CD4-positive, alpha-beta T cell treated with Interleukin-15 for 1 hour (primary cell): ENCODE measurements at regions not wholly inside any gene's neighbourhood (a gene's known extent, or its start where the extent isn't known, plus 50 kb on each side); places are given as distances from the start of the nearest gene placed in this dataset.
"Not testable (repeated sequence)": the region's sequence is repeated elsewhere in the genome, so short reads cannot be mapped to it uniquely, and the experiment has no call there.

Source experiments
- DNase-seq: peaks from one replicate; pipeline ENCODE4 v3.0.0-alpha.2; 2020

DNA sequence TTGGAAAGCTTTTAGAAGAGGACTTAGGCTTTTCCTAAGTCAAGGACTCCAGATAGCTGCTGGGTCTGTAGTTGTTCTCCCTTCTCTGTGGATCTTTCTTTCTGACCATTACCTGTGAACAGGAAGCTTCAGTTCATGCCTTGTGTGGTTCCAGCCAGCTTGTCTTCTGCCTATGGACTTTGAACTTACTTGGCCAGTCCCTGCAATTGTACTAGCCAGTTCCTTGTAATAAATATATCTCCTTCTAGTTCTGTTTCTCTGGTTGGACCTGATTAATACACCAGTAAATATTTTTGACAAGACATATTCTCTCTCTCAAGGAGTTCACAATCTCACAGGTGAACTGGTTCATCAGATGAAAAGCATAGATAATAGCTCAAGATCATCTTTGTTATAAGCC lies 341.3 kb upstream of the DPPA4 start:
- DNase-seq, result no peak

GRCh38 chr3:109679664-109680063 lies 342.3 kb upstream of the DPPA4 start:
- DNase-seq, result no peak

GRCh38 chr3:109683746-109684145 lies 346.4 kb upstream of the DPPA4 start:
- DNase-seq, result no peak

DNA sequence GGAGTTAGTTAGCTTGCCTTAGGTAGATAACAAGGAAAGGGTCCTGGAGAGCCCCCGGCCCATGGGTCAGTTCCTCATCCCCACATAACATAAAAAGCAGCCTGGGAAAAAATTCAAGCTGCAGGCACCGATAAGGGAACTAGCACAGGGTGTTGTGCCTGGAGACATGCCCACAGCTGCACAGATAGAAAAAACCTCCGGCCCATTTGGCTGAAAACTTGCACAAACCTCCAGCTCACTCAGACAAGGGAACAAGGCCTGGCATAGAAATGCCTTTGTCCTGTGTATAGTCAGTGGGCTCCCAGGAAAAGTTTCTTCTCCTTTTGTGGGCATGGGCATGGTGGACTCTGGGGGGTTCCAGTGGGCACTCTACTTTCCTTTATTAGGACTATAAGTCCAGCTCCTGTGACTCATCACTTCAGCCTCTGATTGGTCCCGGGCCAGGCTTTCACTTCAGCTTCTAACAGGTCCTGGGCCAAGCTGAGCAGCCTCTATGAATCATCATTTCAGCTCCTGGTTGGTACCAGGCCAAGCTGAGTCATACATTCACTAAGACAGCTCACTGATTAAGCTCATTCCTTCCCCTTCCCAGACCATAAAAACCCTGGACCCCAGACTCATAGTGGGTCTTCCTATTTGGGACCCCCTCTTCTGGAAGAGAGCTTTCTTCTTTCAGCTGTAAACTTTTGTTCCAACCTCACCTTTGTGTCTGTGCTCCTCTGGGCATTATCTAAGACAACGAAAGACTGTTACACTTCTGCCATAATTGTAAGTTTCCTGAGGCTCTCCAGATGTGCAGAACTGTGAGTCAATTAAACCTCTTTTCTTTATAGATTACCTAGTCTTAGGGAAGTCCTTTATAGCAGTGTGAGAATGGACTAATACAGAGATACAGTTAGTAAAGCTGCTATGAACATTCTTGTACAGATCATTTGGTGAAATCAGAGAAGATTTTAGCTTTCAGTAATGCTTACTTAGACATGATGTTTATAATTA lies 348.0 kb upstream of the DPPA4 start:
- DNase-seq, result no peak

GRCh38 chr3:109687626-109688025 lies 350.3 kb upstream of the DPPA4 start:
- DNase-seq, result no peak

- DNase-seq, result no peak
Observed at GRCh38 chr3:109696932-109697331, 359.6 kb upstream of the DPPA4 start.

GRCh38 chr3:109702252-109702651 lies 364.9 kb upstream of the DPPA4 start:
- no peak for DNase-seq

DNA sequence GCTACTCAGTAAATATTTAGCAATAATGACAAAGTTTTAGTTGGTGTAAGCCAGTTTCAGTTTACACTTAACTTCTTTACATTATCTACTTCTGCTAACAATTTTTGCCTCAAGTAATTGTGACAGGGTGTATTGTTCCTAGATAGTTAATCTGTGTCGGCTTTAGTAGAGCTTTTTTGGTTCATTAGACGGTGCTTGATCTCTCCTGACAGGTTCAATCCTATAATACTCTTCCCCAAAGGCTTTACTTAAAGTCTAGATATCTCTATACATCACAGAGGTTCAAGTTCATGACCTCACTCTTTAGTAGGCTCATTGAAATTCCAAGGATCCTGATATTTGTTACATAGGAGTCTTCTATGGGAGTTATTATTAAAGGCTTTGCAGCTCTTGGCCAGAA lies 365.6 kb upstream of the DPPA4 start:
- DNase-seq, result no peak

- not testable (repeated sequence) for DNase-seq
Observed at GRCh38 chr3:109705133-109705532, 367.8 kb upstream of the DPPA4 start.

- DNase-seq, result no peak
Observed at GRCh38 chr3:109707617-109708016, 370.3 kb upstream of the DPPA4 start.

DNA sequence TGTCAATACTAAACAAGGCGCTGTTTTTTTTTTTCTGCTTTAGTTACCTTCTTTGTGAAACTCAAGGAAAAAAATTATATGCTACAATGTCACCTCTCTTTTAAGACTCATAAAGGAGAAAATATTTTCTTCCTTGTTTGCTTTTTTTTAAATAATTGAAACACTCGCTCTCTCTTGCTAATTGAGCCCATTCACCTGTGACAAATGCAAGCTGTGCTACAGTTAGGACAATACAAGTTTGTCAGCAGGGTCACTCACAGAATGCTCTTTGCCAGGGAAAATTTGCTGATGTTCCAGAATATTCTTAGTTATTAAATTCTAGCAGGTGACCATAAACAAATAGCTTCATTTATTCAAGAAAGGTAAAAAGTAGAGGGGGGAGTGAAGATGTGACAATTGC lies 375.9 kb upstream of the DPPA4 start:
- no peak for DNase-seq

DNA sequence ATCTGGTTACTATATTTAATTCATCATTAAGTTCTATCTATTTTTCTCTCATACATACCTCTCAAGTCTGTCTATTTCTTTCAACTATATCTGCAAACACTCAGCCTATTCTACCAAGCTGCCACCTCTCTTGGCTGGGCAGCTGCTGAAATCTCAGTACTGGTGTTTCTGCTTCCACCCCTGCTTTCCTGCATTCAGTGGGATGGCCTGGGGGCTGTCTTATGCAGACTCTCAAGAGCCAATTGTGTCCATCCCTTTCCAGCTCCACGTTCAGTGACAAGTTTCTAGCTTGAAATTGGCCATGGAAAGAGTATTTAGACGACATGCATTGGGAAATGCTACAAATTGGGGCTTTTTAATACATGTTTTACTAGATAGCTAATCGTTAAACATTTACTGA lies 378.4 kb upstream of the DPPA4 start:
- no peak for DNase-seq

DNA sequence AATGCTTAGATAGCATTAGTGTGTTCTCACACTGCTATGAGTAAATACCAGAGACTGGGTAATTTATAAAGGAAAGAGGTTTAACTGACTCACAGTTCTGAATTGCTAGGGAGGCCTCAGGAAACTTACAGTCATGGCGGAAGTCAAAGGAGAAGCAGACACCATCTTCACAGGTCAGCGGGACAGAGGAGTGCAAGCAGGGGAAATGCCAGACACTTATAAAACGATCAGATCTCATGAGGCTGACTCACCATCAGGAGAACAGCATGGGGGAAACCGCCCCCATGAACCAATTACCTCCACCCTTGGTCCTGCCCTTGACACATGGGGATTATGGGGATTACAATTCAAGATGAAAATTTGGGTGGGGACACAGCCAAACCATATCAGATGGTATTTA lies 381.5 kb upstream of the DPPA4 start:
- DNase-seq, result no peak

DNA sequence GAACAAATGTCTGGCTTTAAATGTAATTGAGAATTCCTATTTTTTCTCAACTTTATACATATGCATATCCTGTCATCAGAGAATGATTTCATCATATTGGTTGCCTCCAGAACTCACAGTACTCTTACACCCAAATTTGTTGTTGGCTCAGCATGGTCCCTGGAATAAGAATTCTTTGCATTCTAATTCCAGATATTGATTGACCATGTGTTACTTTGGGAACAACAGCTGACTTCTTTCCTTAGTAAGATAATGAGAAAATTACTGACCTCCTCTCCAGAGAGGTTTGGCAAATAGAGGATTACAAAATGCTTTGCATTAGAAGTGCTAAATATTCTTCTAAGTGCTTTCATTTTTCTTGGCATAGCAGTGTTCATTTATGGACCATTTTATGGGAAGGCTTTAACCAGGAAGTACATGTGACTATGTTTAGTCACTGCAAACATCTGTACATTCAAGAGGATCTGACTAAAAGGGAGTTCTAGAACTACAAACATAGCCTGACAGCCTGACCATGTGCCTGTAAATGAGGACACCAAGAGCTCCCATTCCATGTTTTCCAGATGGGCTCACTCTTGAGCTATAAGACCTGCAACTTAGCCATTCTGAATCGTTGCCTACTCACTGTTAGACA lies 391.6 kb upstream of the DPPA4 start:
- DNase-seq, result no peak

- peak; percentile 25 for DNase-seq
Observed at GRCh38 chr3:109731639-109732473, 394.5 kb upstream of the DPPA4 start.

DNA sequence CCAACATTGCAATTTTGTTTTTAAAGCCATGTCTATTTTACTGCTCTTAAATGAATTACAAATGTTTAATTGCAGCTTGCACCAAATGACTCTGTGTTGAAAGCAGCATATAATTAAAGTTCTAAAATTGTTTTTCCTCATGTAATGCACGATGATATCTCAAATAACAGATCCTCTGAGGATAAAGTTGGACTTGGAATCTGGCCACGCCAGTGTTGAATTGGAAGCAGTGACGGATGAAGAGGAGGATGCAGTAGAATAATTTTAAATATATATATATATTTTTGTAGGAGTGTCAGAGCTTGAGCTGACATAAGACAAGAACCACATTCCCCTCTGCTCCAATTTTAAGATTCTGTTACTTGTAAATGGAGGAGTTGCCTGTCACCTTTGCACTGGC lies 406.6 kb upstream of the DPPA4 start:
- no peak for DNase-seq

GRCh38 chr3:109772520-109772919 lies 435.2 kb upstream of the DPPA4 start:
- DNase-seq, result no peak

GRCh38 chr3:109774108-109774507 lies 436.8 kb upstream of the DPPA4 start:
- no peak for DNase-seq

DNA sequence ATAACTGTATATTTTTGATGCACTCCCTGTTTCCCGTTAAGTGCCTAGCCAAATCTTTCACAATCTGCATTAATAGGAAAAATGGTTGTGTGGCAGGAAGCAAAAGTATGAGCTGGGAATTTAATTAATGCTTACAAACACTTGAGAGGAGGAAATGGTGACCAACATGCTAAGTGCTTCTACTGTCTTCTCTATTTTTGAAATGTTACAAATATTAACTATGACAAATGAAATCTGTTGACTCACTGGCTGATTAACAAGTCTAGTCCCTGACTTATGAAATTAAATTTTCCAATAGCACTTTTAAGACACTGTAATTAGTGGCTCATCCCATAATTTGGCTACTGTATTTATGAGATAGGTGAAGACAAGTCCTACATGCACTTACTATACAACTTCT lies 446.9 kb upstream of the DPPA4 start:
- DNase-seq, result no peak

GRCh38 chr3:109784852-109785631 lies 447.7 kb upstream of the DPPA4 start:
- DNase-seq, result no peak

DNA sequence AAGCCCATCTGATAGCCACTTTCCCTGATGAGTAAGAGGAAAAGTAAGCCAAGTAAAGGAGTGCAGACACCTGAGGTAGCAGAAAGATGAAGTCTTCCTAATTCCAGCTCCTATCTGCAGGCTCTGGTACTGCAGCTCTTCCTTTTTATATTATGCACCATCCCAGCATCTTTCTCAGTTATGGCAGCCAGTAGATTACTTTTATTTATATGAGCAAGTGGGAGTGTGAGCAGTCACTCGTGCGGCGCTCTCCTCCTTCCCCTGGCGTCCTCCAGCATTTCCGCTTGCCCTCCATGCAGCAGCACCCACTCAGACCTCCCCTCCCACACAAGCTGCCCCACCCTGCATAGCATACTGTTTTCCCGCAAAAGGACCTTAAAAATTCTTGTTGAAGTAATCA lies 465.9 kb upstream of the DPPA4 start:
- DNase-seq, result no peak

DNA sequence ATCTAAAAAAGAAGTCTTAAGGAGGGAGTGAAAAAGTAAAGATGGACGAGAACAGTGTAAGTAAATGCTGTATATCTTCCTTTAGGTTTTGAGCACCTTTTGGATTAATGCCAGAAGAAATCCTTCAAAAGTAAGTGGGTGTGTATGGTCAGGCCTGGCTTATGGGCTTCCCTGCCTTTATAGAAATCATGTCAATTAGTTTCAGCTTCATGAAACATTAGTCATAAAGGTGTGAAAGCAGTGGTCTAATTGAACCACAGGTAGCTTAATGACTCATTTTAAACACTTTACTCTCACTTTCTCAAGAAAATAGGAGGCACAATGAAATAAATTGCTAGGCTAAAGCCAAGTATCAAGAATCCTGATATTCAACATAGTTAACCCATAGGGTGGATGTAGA lies 467.4 kb upstream of the DPPA4 start:
- DNase-seq, result no peak

DNA sequence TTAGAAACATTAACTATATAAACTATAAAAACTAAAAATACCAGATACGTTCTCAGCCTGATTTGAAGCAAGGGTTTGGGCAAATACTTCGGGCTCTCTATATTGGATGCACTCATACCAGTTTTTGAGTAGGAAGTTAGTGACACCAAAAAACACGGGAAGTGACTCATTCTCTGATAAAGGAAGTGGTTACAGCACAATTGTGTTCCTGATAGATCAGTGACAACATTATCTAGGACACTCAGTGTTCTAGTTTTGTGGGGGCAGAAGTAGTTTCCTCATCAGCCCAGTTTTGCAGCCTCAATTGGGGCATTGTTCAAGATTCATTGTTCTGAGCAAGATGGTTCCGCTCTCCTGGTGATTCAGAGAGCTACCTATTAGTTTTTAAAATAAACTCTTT lies 469.6 kb upstream of the DPPA4 start:
- DNase-seq, result peak; percentile 34
